Non-pigmented ciliary epithelial cell (primary cell): ENCODE measurements at regions not wholly inside any gene's neighbourhood (a gene's known extent, or its start where the extent isn't known, plus 50 kb on each side); places are given as distances from the start of the nearest gene placed in this dataset.
"Not testable (repeated sequence)": the region's sequence is repeated elsewhere in the genome, so short reads cannot be mapped to it uniquely, and the experiment has no call there.

Experiments
- DNase-seq: peaks from one replicate; pipeline ENCODE4 v3.0.0-alpha.2; 2010; ENCODE audit warnings: low read depth

GRCh38 chr1:149157409-149157808 lies 54.1 kb upstream of the NBPF9 start:
- DNase-seq = not testable (repeated sequence)

DNA sequence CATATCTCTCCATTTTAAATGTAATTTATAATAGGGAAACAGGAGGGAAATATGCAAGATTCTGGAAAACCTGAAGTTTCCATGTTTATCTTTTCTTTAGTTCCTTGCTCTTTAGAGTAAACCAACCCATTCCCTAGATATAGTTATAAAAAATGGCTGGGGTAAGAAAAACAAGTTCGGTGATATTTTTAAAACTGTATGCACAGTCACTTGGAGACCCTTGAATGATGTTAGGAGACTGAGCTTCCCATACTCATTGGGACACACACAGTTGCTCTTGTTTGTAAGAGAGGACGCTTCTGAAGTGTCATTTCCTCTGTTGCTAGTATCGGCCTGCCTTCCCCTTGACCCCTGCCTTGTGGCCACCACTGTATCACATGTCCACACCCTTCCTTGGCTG lies 55.0 kb upstream of the NBPF9 start:
- not testable (repeated sequence) for DNase-seq

DNA sequence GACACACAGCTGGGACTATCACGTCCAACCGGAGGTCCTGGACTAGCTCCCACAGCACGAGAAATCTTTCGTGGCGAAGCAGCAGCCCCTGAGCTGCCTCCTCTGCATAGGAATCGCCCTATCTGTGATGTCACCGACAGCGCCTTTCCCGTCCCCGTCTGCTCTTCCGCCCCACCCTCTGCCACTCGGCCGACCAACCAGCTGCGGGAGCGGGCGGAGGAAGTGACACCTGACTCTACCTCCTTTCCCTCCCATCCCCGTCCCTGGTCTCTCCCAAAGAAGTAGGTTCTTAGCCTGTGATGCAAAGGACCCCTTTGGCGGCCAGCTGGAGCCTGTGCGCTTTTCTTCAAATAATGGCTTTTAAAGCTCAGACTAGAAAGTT lies 59.7 kb upstream of the NBPF9 start:
- DNase-seq = not testable (repeated sequence)

DNA sequence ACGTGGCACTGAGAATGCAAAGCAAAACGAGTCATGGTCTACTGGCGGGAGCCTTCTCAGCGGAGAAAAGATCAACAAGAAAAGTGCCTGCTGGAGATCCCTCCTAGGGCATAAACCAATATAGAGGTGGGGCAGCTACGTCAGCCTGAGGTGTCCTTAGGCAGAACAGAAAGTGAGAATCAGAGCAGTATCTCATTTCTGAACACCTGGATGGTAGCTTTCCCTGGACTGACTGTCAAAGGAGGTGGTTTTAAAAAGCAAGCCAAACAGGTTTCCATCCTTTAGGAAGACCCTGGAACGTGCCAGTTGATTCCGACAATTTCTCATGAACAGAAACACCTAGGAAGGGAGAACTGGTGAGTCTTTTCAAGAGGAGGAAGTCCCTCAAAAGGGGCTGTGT lies 71.4 kb upstream of the NBPF9 start:
- not testable (repeated sequence) for DNase-seq

DNA sequence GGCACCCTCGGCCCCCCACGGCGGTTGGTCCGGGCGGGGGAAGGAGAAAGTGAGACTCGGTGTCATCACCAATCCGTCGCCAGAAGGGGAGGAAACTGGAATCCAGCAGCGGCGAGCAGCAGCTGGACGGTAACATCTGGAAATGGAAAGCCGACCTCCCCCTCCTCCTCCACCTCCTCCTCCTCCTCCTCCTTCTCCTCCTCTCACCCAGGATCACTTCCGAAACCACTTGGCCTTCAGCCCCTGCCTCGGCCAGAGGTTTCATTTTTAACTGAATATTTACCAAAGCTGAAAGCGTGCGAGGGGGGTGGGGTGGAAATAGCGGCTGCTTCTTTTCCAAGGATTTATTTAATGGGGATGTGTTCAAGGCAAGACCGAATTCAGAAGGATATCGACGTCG lies 72.5 kb upstream of the NBPF9 start:
- DNase-seq = not testable (repeated sequence)

DNA sequence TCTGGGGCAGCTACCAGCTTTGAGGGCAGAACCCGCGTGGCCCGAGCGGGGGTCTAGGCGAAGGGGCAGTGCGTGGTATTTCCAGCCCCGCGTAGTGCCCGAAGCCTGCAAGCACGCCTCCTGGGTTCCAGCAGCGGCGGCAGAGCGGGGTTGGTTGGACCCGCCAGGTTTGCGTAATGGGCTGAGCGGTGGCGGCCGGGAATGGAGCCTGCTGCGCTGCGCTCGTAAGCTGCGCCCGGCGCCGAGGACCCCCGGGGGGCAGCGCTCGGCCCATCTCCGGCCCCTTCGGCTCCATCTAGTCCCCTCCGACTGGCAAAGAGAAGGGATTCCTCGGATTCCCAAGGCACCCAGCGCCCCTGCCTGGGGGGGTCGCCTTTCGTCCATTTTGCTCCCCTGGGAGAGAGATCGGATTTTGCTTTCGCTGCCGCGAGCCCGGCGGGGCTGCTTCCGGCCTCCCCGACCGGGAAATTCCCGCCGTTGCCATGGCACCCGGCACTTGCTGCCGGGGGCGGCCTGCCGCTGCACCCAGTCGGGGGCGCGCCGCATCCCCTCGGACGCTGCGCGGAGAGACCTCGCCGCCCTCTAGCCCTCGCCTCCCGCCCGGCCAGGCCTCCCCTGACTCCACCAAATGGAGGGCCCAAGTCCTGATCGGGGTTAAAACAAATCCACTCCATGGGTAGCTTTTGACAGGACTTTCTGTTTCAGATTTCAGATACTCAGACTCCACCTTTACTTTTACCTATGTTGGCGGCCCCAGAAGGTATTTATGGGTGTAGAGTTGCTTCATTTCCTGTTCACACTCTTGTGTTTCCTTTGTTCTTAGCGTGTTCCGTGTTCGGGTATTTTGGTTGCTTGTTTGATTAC lies 73.3 kb upstream of the NBPF9 start:
- not testable (repeated sequence) for DNase-seq

DNA sequence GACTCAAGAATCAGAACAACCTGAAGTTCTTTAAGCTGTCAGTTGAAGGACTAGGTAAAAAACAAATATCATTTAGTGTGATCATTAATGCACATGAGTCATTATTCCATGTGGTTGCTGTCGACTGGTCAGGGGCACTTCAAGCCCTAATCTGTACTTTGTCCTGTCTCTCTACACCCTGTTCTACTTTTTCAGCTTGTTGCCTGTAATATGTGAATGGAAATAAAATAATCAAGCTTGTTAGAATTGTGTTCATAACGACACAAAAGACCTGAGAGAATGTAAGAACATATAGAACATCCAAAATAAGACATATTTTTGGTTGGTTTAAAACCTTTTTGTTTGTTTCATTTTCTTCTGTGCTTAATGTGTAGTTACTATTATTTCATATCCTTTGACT lies 87.4 kb upstream of the NBPF9 start:
- DNase-seq = not testable (repeated sequence)

DNA sequence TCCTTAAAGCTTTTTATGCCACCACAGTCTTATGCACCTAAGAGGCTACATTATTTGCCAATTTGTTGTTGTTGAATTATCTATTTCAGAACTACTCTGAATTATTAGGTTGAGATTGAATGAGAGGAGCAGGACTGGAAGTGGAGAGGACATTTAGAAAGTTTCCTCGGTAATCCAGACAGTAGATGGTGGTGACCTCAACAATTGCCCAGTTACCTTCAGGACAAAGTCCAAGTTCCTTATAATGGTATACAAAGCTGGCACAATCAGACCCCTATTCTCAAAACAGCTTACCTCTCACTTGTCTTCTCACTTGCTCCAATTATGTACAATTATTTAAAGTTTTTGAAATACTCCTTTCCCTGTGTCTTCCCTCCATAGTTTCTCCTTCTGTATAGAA lies 93.3 kb upstream of the NBPF9 start:
- not testable (repeated sequence) for DNase-seq

DNA sequence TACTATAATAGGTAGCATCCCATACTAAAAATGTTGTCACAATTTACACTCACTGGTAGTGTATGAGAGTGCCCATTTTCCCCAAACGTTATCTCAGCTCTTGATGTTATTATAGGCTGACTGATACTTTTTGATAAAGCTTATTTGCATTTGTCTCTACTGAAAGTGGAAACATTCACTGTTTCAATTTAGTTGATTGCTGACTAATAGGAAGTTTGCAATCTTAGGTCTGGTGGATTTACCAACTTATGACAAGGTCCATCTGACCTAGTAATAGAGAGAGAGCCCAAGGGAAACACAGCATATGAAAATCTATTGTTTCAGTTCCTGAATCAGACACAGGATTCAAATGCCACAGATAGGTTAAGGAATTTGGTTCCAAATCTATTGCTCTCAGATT lies 97.2 kb upstream of the NBPF9 start:
- peak; percentile 23 for DNase-seq

GRCh38 chr1:149202283-149202682 lies 98.9 kb upstream of the NBPF9 start:
- not testable (repeated sequence) for DNase-seq

- DNase-seq = not testable (repeated sequence)
Measured at GRCh38 chr1:149204396-149204795, 101.0 kb upstream of the NBPF9 start.

DNA sequence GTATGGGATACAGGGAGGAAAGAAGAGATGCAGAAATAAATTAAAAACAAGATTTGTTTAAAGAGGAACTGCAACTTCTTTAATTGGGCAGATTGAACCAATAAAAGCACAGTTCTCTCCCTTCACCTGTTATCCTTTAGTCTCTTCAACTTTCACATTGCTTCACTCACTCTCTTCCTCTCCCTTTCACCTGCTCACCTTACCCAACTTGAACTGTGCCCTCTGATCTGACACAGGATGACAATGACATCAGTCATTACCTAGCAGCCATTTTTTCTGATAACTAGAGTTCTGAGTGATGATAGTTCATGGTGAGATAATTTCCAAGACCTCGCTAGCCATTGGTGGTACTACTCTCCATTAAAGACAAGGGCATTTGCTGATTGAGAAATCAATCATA lies 105.5 kb upstream of the NBPF9 start:
- not testable (repeated sequence) for DNase-seq

DNA sequence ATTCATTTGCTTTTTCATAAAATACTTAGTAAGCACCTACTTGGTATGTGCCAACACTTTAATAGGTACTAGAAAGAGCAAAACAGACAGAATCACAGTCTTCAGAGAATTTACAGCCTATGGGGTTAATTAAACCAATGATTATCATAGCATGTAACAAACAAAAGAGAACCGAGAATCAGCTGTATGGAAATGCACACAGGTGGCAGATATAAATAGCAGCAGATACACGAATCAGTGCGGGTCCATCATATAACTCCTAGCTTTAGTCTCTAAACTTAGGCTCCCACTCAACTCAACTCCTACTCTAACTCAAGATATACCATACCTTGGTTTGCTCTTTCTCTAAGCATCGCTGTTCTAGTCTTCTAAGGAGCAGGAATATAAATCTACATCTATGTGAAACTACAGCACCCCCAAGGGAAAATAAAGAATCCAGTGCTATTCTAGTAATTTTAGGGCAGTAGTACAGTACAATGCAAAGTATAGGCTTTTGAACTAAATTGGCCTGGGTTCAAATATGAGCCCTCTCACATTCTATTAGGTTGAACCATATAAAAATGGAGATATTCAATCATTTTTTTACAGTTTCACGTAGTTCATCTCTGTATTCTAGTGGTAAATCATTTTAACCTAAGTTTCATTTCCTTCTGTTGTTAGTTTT lies 108.5 kb upstream of the NBPF9 start:
- DNase-seq = not testable (repeated sequence)

- DNase-seq = not testable (repeated sequence)
Measured at GRCh38 chr1:149212946-149213345, 109.6 kb upstream of the NBPF9 start.

GRCh38 chr1:149213673-149214072 lies 110.3 kb upstream of the NBPF9 start:
- DNase-seq = not testable (repeated sequence)

- DNase-seq = not testable (repeated sequence)
Measured at GRCh38 chr1:149218080-149218988, 115.0 kb upstream of the NBPF9 start.

DNA sequence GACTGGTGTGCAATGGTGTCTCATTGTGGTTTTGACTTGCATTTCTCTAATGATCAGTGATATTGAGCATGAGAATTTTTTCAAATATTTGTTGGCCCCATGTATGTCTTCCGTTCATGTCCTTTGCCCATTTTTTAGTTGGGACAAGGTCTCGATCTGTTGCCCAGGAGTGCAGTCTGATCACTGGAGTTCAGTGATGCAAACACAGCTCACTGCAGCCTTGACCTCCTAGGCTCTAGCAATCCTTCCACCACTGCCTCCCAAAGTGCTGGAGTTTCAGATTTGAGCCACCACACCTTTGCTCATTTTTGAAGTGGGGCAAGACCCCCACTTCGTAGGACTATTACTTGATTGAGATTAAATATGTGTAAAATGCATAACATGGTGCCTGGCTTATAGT lies 116.2 kb upstream of the NBPF9 start:
- DNase-seq = not testable (repeated sequence)

GRCh38 chr1:149220463-149221074 lies 117.2 kb upstream of the NBPF9 start:
- not testable (repeated sequence) for DNase-seq

DNA sequence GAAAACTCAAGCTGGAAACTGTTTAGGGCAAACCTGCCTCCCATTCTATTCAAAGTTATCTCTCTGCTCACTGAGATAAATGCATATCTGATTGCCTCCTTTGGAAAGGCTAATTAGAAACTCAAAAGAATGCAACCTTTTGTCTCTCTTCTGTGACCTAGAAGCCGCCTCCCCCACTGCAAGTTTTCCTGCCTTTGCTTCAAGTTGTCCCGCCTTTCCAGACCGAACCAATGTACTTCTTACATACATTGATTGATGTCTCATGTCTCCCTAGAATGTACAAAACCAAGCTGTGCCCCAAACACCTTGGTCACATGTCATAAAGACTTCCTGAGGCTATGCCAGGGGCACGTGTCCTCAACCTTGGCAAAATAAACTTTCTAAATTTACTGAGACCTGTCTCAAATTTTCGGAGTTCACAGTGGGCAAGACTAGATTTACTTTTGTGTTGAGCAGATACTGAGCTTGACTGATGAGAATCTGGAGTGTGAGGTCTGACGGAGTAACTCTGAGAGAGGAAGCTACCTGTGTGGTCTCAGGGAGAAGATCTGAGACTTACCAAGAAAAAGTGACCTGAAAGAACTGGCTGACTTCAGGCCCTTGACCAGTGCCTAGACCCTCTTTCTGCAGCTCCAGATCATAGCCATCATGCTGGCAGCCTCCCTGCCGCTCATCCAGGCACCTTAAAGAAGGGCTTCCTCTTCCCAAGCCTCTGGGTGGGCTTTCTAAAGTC lies 124.7 kb upstream of the NBPF9 start:
- DNase-seq = not testable (repeated sequence)

DNA sequence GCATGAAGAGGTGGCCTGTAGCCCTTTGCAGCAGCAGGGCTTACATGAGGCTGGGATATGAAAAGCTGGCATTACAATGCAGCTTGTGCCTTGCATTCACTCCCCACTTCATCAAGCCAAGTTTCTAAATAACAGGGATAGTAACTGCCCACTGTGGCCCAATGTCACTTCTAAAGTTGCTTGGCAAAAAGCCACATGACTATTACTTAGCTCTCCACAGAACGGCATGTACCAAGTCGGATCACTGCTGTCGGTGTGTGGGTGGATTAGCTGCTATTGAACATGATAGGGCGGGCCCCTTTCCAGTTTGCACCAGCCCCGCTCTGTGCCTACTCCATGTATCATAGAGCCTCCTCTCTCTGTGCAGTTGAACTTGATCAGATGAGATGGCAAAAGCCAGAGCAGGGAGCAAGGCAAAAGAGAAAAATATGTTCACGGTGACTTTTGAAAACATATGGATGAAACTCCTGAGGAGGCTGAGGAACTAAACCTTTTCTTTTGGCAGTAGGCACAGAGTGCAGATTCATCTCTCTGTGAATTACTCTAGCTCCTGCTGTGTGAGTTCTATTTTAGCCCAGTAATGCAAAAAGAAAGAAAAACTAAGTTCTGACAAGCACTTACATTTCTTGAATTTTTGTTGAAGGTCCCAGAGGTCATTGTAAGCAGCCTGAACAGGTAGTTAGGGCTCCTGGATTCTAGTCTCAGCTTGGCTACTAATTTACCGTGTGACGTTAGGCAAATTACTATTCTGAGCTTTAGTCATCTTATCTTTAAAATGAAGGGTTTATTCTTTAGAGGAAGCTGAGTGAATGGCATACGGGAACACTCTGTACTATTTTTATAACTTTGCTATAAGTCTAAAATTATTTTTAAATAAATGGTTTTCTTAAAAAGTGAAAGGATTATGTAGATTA lies 125.6 kb upstream of the NBPF9 start:
- not testable (repeated sequence) for DNase-seq
